Osteoblast (primary cell): ENCODE measurements at regions not wholly inside any gene's neighbourhood (a gene's known extent, or its start where the extent isn't known, plus 50 kb on each side); places are given as distances from the start of the nearest gene placed in this dataset.

Source experiments
- DNase-seq: peaks from one replicate; pipeline ENCODE4 v3.0.0; 2011; ENCODE audit warnings: low spot score, mixed read lengths; ENCODE audit not compliant: insufficient read length; ENCODE audit errors: missing footprints
- H2AFZ ChIP-seq: 2 replicates; pipeline ENCODE4 v1.6.0; 2011; ENCODE audit warnings: mild to moderate bottlenecking, low read length
- H3K27ac ChIP-seq: 2 replicates; pipeline ENCODE4 v1.5.1; 2011; ENCODE audit warnings: mild to moderate bottlenecking, low read depth, low read length, moderate library complexity
- H3K27me3 ChIP-seq: 2 replicates; pipeline ENCODE4 v1.6.0; 2012; ENCODE audit warnings: mild to moderate bottlenecking, control low read depth, inconsistent platforms, low read length, moderate library complexity; ENCODE audit not compliant: insufficient read depth
- H3K36me3 ChIP-seq: 2 replicates; pipeline ENCODE4 v1.5.1; 2011; ENCODE audit warnings: mild to moderate bottlenecking, low read length, control low read depth, moderate library complexity; ENCODE audit not compliant: insufficient read depth
- H3K4me1 ChIP-seq: 2 replicates; pipeline ENCODE4 v1.5.1; 2011; ENCODE audit warnings: mild to moderate bottlenecking, low read length, control low read depth, moderate library complexity; ENCODE audit not compliant: insufficient read depth
- H3K4me2 ChIP-seq: 2 replicates; pipeline ENCODE4 v1.6.0; 2011; ENCODE audit warnings: mild to moderate bottlenecking, low read length; ENCODE audit not compliant: insufficient read depth
- H3K4me3 ChIP-seq: fragments of 200-600 bp; sonication (generic); 3 replicates; pipeline ENCODE4 v1.5.1; 2012; ENCODE audit warnings: mild to moderate bottlenecking, low read length, inconsistent platforms; ENCODE audit not compliant: insufficient read depth
- H3K79me2 ChIP-seq: 2 replicates; pipeline ENCODE4 v1.6.0; 2012; ENCODE audit warnings: mild to moderate bottlenecking, low read length, control low read depth, inconsistent platforms; ENCODE audit not compliant: insufficient read depth
- H3K9me3 ChIP-seq: 2 replicates; pipeline ENCODE4 v1.5.1; 2011; ENCODE audit warnings: low read depth, low read length, control low read depth
- H4K20me1 ChIP-seq: 2 replicates; pipeline ENCODE4 v1.6.0; 2012; ENCODE audit warnings: mild to moderate bottlenecking, low read length, control low read depth; ENCODE audit not compliant: insufficient read depth
- CTCF ChIP-seq: IDR thresholded peaks from 2 replicates; pipeline ENCODE4 v1.5.1; 2011; ENCODE audit warnings: mild to moderate bottlenecking, low read depth, low read length, moderate library complexity; ENCODE audit errors: extremely low read depth

DNA sequence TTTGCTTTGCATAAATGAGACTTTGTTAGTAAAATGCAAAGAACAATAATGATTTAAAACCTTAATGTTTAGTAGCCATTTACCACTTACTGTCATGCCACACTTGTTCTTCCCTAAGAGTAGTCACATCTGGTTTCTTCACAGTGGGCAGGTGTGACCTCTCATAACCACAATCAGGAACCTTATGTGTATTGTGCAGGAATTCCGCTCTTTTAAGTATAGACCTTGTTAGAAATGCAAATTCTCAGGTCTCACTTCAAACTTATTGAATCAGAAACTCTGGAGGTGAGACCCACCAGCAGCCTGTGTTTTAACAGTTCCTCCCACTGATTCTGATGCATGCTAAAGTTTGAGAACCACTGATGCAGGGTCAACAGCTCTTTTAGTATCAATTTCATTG is 518.8 kb upstream of the MEX3C start:
- H2AFZ ChIP-seq: no peak overlapping the region
- H3K27ac ChIP-seq: no peak overlapping the region
- no peak overlapping the region for H3K4me3 ChIP-seq
- no peaks in the 10 kb centered on the region for H3K4me1 ChIP-seq
- H3K79me2 ChIP-seq: no peaks in the 10 kb centered on the region
- no peak for TF ChIP-seq CTCF
- no peaks in the 10 kb centered on the region for H4K20me1 ChIP-seq
- no peak for DNase-seq
- H3K9me3 ChIP-seq: peaks cover 2% of the 10 kb centered on the region
- H3K36me3 ChIP-seq: no peaks in the 10 kb centered on the region
- no peak overlapping the region for H3K4me2 ChIP-seq
- no peaks in the 10 kb centered on the region for H3K27me3 ChIP-seq

- Histone ChIP-seq H3K36me3 (no peaks in the 10 kb centered on the region), H4K20me1 (no peaks in the 10 kb centered on the region), H3K4me3 (no peak overlapping the region), H2AFZ (no peak overlapping the region), H3K79me2 (no peaks in the 10 kb centered on the region), H3K27me3 (no peaks in the 10 kb centered on the region), H3K9me3 (no peaks in the 10 kb centered on the region), H3K4me1 (no peaks in the 10 kb centered on the region), H3K4me2 (no peak overlapping the region), H3K27ac (no peak overlapping the region)
- no peak for TF ChIP-seq CTCF
- DNase-seq: no peak
Measured at GRCh38 chr18:51721388-51721787, 523.9 kb upstream of the MEX3C start.

DNA sequence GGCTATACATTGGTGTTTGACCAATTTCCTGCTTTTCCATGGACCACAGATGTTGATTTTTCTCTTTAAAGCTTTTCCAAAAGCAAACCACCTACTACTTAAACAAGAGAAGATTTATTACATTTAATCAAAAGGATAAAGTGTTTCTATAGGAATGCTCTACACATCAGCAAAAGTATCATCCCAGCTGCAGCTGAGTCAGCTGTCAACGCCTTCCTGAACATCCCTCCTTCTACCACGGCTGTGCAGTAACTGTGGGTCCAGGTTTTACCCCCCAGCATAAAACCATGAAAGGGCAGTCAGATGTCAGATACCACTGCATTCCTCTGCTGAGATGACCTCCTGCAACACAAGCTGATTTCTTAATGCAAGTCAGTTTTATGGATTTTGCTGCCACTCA is 524.5 kb upstream of the MEX3C start:
- H3K36me3 ChIP-seq: no peaks in the 10 kb centered on the region
- H2AFZ ChIP-seq: no peak overlapping the region
- no peak overlapping the region for H3K4me2 ChIP-seq
- H3K4me1 ChIP-seq: no peaks in the 10 kb centered on the region
- H3K9me3 ChIP-seq: no peaks in the 10 kb centered on the region
- H3K79me2 ChIP-seq: no peaks in the 10 kb centered on the region
- no peak overlapping the region for H3K27ac ChIP-seq
- no peaks in the 10 kb centered on the region for H4K20me1 ChIP-seq
- H3K27me3 ChIP-seq: no peaks in the 10 kb centered on the region
- no peak for DNase-seq
- H3K4me3 ChIP-seq: no peak overlapping the region
- TF ChIP-seq CTCF: no peak

DNA sequence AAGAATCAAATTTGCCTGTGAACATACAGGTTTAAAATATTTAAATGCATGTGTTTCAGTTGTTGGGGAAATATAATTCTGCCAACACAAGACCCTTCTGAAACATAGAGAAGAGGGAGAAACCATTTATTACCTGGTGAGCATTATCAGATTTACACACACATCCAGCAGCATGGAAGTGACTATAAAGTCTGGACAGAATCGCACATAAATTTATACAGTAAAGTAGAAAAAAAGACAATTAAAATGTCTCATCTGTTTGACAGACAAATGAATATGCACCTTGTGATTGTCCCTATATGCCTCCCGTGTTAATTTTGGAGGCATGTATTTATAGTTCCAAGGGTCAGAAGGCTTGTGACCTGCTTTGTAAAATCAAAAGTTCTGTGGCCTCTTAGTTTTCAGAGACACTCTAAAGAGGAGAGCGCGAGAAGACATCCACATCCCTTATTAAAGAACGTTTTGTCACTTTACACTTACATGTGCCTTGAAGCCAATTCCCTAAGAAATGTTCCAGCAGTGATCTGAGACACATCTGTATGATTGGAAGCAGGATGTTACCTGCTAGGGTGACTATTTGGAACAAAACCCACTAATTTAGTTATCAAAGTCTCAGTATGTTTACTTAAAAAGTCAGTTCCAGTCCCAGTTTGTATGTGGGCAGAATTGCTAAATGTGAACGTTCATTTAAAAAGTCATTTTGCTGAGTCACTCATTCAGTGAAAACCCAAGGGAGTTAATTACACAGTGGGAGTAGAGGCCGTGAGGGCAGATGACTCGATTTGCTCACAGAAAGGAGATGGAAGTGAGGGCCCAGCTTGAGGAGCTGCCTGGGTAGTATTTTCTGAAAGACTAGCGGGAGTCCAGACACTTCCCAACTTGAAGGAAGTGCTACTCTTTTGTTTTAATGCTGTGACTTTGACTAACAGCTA is 527.6 kb upstream of the MEX3C start:
- Histone ChIP-seq H3K27ac (no peak overlapping the region), H4K20me1 (no peaks in the 10 kb centered on the region), H2AFZ (no peak overlapping the region), H3K36me3 (no peaks in the 10 kb centered on the region), H3K4me2 (no peak overlapping the region), H3K9me3 (no peaks in the 10 kb centered on the region), H3K4me1 (no peaks in the 10 kb centered on the region), H3K4me3 (no peak overlapping the region), H3K27me3 (no peaks in the 10 kb centered on the region), H3K79me2 (no peaks in the 10 kb centered on the region)
- no peak for TF ChIP-seq CTCF
- no peak for DNase-seq
